Head of caudate nucleus (tissue), 42 donors: ENCODE measurements at regions not wholly inside any gene's neighbourhood (a gene's known extent, or its start where the extent isn't known, plus 50 kb on each side); places are given as distances from the start of the nearest gene placed in this dataset.
A peak's percentile ranks its signal among the peaks of the same experiment; 100 is the strongest.

Source experiments
- DNase-seq, 42 donors: peaks; one replicate each; pipeline versions ENCODE4 v3.0.0 to v3.0.0-alpha.2; 2020 to 2021; ENCODE audit warnings: mixed read lengths in 7 of 42
- intact Hi-C: fragments of 100-400 bp; cut with DNase I; formaldehyde crosslinking; loops from one replicate; pipeline ENCODE4 v1.15.0; 2022

- no peak for DNase-seq
- intact Hi-C loops, result no loop called here
Observed at GRCh38 chr13:69010789-69011188, 1096.8 kb upstream of the ATXN8OS start.

- DNase-seq, result no peak
- intact Hi-C loops, result no loop called here
Observed at GRCh38 chr13:69008499-69008898, 1099.1 kb upstream of the ATXN8OS start.

- intact Hi-C loops, result no loop called here
- DNase-seq, result no peak
Observed at GRCh38 chr13:68998056-68998455, 1109.6 kb upstream of the ATXN8OS start.

- DNase-seq, result no peak
- intact Hi-C loops, result no loop called here
Observed at GRCh38 chr13:68996668-68997025, 1111.0 kb upstream of the ATXN8OS start.

- DNase-seq, result no peak
- intact Hi-C loops, result no loop called here
Observed at GRCh38 chr13:68995972-68996667, 1111.5 kb upstream of the ATXN8OS start.

GRCh38 chr13:68993154-68993553, 1114.5 kb upstream of the ATXN8OS start:
- intact Hi-C loops, result no loop called here
- no peak for DNase-seq

GRCh38 chr13:68988176-68988575, 1119.5 kb upstream of the ATXN8OS start:
- no peak for DNase-seq
- intact Hi-C loops, result no loop called here

GRCh38 chr13:68987585-68987984, 1120.0 kb upstream of the ATXN8OS start:
- intact Hi-C loops, result no loop called here
- DNase-seq, result peak in 2 of 42 donors; percentile 3 to 6

GRCh38 chr13:68984688-68985319, 1122.8 kb upstream of the ATXN8OS start:
- intact Hi-C loops, result no loop called here
- DNase-seq, result peak in 1 of 42 donors; percentile 15

- intact Hi-C loops, result no loop called here
- peak in 1 of 42 donors; percentile 4 for DNase-seq
Observed at GRCh38 chr13:68982961-68983619, 1124.5 kb upstream of the ATXN8OS start.

- no peak for DNase-seq
- intact Hi-C loops, result no loop called here
Observed at GRCh38 chr13:68976287-68976686, 1131.3 kb upstream of the ATXN8OS start.

- no peak for DNase-seq
- intact Hi-C loops, result no loop called here
Observed at GRCh38 chr13:68970532-68970931, 1137.1 kb upstream of the ATXN8OS start.

- intact Hi-C loops, result no loop called here
- DNase-seq, result no peak
Observed at GRCh38 chr13:68948586-68948985, 1159.0 kb upstream of the ATXN8OS start.

GRCh38 chr13:68944272-68944671, 1163.4 kb upstream of the ATXN8OS start:
- DNase-seq, result no peak
- intact Hi-C loops, result no loop called here

- DNase-seq, result no peak
- intact Hi-C loops, result no loop called here
Observed at GRCh38 chr13:68940049-68940448, 1167.6 kb upstream of the ATXN8OS start.

GRCh38 chr13:68938639-68939038, 1169.0 kb upstream of the ATXN8OS start:
- intact Hi-C loops, result no loop called here
- no peak for DNase-seq

GRCh38 chr13:68929075-68929745, 1178.4 kb upstream of the ATXN8OS start:
- DNase-seq, result no peak

GRCh38 chr13:68927387-68928026, 1180.1 kb upstream of the ATXN8OS start:
- DNase-seq, result peak in 11 of 42 donors; percentile 3 to 49 (median 19)
- intact Hi-C loops, result no loop called here

More at GRCh38 chr13:68929075-68929745, 1178.4 kb upstream of the ATXN8OS start:
- intact Hi-C loops, result no loop called here

- DNase-seq, result no peak
- intact Hi-C loops, result no loop called here
Observed at GRCh38 chr13:68923995-68924394, 1183.6 kb upstream of the ATXN8OS start.
